SK-N-SH (cell line): ENCODE measurements at regions not wholly inside any gene's neighbourhood (a gene's known extent, or its start where the extent isn't known, plus 50 kb on each side); places are given as distances from the start of the nearest gene placed in this dataset.

Experiments
- CTCF ChIA-PET: fragments of 300-600, 350-600 bp; formaldehyde crosslinking; extraction: SDS; loops from one replicate; lab custom pipeline; 2021; lab: Yijun Ruan, JAX
- POLR2A ChIA-PET: fragments of 350-600 bp; sonication (Branson Sonifier 250); formaldehyde crosslinking; extraction: SDS; loops from one replicate; lab custom pipeline; 2020; ENCODE audit warnings: antibody characterized with exemption, inconsistent platforms; lab: Yijun Ruan, JAX
- DNase-seq: peaks from one replicate; pipeline ENCODE4 v3.0.0; 2012
- H2AFZ ChIP-seq: fragments of 200-600 bp; sonication (generic); 2 replicates; pipeline ENCODE4 v1.8.1; 2016; ENCODE audit warnings: antibody characterized with exemption, mild to moderate bottlenecking, low read depth
- H3F3A ChIP-seq: fragments of 200-600 bp; sonication (generic); replicated peaks from 2 replicates; pipeline ENCODE3; 2016; ENCODE audit warnings: antibody characterized with exemption, mild to moderate bottlenecking; ENCODE audit not compliant: insufficient read depth
- H3K27ac ChIP-seq, 2 experiments: fragments of 200-500 bp in 1 of 2; fragments of 200-600 bp in 1 of 2; sonication (Bioruptor generic) in 1 of 2; sonication (generic), shearing (Covaris generic) in 1 of 2; 2 replicates each; pipeline versions ENCODE4 v1.5.1 to v1.6.1; 2014 to 2016; ENCODE audit warnings: low read depth in 2 of 2, inconsistent platforms in 1 of 2, low read length in 1 of 2, mild to moderate bottlenecking in 1 of 2, mixed read lengths in 1 of 2
- H3K27me3 ChIP-seq: fragments of 200-600 bp; sonication (generic), shearing (Covaris generic); 2 replicates; pipeline ENCODE4 v1.6.1; 2016; ENCODE audit warnings: mixed run types; ENCODE audit not compliant: insufficient read depth
- H3K36me3 ChIP-seq, 2 experiments: fragments of 200-500 bp in 1 of 2; fragments of 200-600 bp in 1 of 2; sonication (Bioruptor generic) in 1 of 2; sonication (generic) in 1 of 2; replicated peaks in 1 of 2; 2 replicates each; pipeline versions ENCODE3 to v1.5.1; 2014 to 2016; ENCODE audit warnings: low read length in 1 of 2, mild to moderate bottlenecking in 1 of 2; ENCODE audit not compliant: insufficient read depth in 2 of 2, control insufficient read depth in 1 of 2
- H3K4me1 ChIP-seq, 2 experiments: fragments of 200-500 bp in 1 of 2; fragments of 200-600 bp in 1 of 2; sonication (Bioruptor generic) in 1 of 2; sonication (generic), shearing (Covaris generic) in 1 of 2; 2 replicates each; pipeline versions ENCODE4 v1.5.1 to v1.6.1; 2014 to 2016; ENCODE audit warnings: low read depth in 1 of 2, low read length in 1 of 2, mixed run types in 1 of 2; ENCODE audit not compliant: insufficient read depth in 2 of 2, control insufficient read depth in 1 of 2
- H3K4me2 ChIP-seq: fragments of 200-600 bp; sonication (generic), shearing (Covaris generic); 2 replicates; pipeline ENCODE4 v1.6.1; 2017; ENCODE audit warnings: mixed run types
- H3K4me3 ChIP-seq, 2 experiments: fragments of 200-500 bp in 1 of 2; fragments of 200-600 bp in 1 of 2; sonication (Bioruptor generic) in 1 of 2; sonication (generic), shearing (Covaris generic) in 1 of 2; 2 replicates each; pipeline versions ENCODE4 v1.5.1 to v1.8.1; 2014 to 2016; ENCODE audit warnings: low read depth in 2 of 2, inconsistent platforms in 1 of 2, low read length in 1 of 2, mild to moderate bottlenecking in 1 of 2, mixed read lengths in 1 of 2, moderate library complexity in 1 of 2
- H3K79me2 ChIP-seq: fragments of 200-600 bp; sonication (generic); 2 replicates; pipeline ENCODE4 v1.8.1; 2017; ENCODE audit warnings: mild to moderate bottlenecking; ENCODE audit not compliant: insufficient read depth
- H3K9ac ChIP-seq: fragments of 200-600 bp; sonication (generic); 2 replicates; pipeline ENCODE4 v1.6.1; 2017; ENCODE audit warnings: mixed run types
- H3K9me2 ChIP-seq: fragments of 200-600 bp; sonication (generic); 2 replicates; pipeline ENCODE4 v1.6.1; 2017; ENCODE audit warnings: mixed run types
- H3K9me3 ChIP-seq: fragments of 200-600 bp; sonication (generic); 2 replicates; pipeline ENCODE4 v1.6.1; 2017; ENCODE audit warnings: mixed run types, mild to moderate bottlenecking, moderate library complexity
- H4K20me1 ChIP-seq: fragments of 200-600 bp; sonication (generic); 2 replicates; pipeline ENCODE4 v1.6.1; 2017; ENCODE audit warnings: mild to moderate bottlenecking, mixed run types; ENCODE audit not compliant: insufficient read depth
- CHD2 ChIP-seq: fragments of 150-350 bp; IDR thresholded peaks from 2 replicates; pipeline ENCODE4 v1.6.1; 2018; ENCODE audit warnings: low read length; ENCODE audit not compliant: partially characterized antibody
- GATA2 ChIP-seq: sonication (generic); formaldehyde crosslinking; IDR thresholded peaks from 2 replicates; pipeline ENCODE4 v1.5.0; 2020; ENCODE audit warnings: mild to moderate bottlenecking, missing genetic modification reagents
- MEF2A ChIP-seq: IDR thresholded peaks from 2 replicates; pipeline ENCODE4 v1.4.0; 2012; ENCODE audit warnings: low read depth, borderline replicate concordance
- RCOR1 ChIP-seq: fragments of 150-350 bp; IDR thresholded peaks from 2 replicates; pipeline ENCODE4 v1.6.1; 2017; ENCODE audit warnings: antibody characterized with exemption, low read length
- SMC3 ChIP-seq: IDR thresholded peaks from 2 replicates; pipeline ENCODE4 v1.6.1; 2012; ENCODE audit warnings: low read depth, low read length, improper control_type of control experiment
- WGBS: methylation state at CpG from one replicate; pipeline ENCODE4 v1.1.6; 2017; ENCODE audit warnings: low lambda C conversion rate; 5-methylcytosine and 5-hydroxymethylcytosine counted together
- TF ChIP-seq, protein P1 (sequence below): IDR thresholded peaks from 2 replicates; pipeline ENCODE4 v1.4.0; 2012; ENCODE audit warnings: low read depth, borderline replicate concordance
- TF ChIP-seq, protein P2 (sequence below): fragments of 150-350 bp; IDR thresholded peaks from 2 replicates; pipeline ENCODE4 v1.6.1; 2016; ENCODE audit warnings: mild to moderate bottlenecking, low read depth, low read length

DNA sequence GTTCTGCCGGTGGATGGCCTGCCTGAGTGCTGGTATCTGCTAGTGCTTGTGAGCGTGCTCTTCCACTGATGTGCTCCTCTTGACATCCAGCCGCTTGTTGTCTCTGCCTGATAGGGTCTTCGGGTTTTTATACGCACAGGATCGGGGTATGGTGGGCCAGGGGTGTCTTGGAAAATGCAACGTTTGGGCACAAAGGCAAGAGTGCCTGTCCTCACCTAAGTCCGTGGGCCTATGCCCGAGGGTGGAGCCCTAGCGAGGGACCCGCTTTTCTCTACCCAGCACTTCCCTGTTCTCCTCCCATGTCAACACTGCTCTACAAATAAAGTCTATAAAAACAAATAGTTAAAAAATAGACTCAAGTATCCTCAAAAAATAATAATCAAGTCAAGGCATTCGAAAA is 1007.8 kb downstream of the PLA2G4A start:
- no peak overlapping the region for H3K4me3 ChIP-seq
- no peaks in the 10 kb centered on the region for H3F3A ChIP-seq
- H2AFZ ChIP-seq, result no peak overlapping the region
- CTCF ChIA-PET, result interaction anchor here (1.5 kb wide), 1 partner anchor 23 kb away, joined by 3 read pairs; no protein-coding TSS in a partner anchor
- DNase-seq, result no peak
- peaks cover 0 to 2% of the 10 kb centered on the region in 2 experiments for H3K36me3 ChIP-seq
- H3K27ac ChIP-seq, result no peak overlapping the region
- H3K79me2 ChIP-seq, result no peaks in the 10 kb centered on the region
- H3K4me1 ChIP-seq, result no peaks in the 10 kb centered on the region; a peak in 1 of 4 replicates
- no peaks in the 10 kb centered on the region for H3K9me3 ChIP-seq
- H3K4me2 ChIP-seq, result no peak overlapping the region
- 80% methylated on average over 8 of the region's 12 CpGs for WGBS
- POLR2A ChIA-PET, result no interaction called here
- H4K20me1 ChIP-seq, result no peaks in the 10 kb centered on the region
- H3K9me2 ChIP-seq, result no peaks in the 10 kb centered on the region
- H3K27me3 ChIP-seq, result no peaks in the 10 kb centered on the region
- H3K9ac ChIP-seq, result no peak overlapping the region
- no peak for TF ChIP-seq MEF2A

DNA sequence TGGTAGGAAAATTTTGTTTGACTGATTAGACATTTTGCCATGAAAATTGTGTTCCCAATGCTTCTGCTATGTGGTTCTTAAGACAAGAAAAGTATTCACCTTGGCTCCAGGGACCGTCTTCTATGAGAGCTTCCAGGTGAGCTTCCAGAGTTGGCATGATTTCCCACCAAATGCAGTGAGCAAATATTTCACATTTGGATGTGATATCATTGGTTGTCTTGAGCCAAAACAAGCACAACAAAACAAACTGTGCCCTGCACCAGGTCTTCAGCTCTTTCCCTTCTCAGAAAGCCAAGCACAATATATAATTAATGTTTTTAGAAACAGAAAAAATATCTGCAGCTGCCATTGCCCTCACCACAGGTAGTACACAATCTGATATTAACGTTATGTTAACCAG is 1009.0 kb downstream of the PLA2G4A start:
- H3K9me2 ChIP-seq, result no peaks in the 10 kb centered on the region
- no peaks in the 10 kb centered on the region; a peak in 1 of 4 replicates for H3K4me1 ChIP-seq
- DNase-seq, result no peak
- ChIA-PET CTCF (no interaction called here), POLR2A (no interaction called here)
- H3K36me3 ChIP-seq, result peaks cover 0 to 2% of the 10 kb centered on the region in 2 experiments
- no peak overlapping the region for H3K4me2 ChIP-seq
- H3K79me2 ChIP-seq, result no peaks in the 10 kb centered on the region
- H3K4me3 ChIP-seq, result no peak overlapping the region
- no peak overlapping the region for H2AFZ ChIP-seq
- no peaks in the 10 kb centered on the region for H4K20me1 ChIP-seq
- H3K27me3 ChIP-seq, result no peaks in the 10 kb centered on the region
- no peak overlapping the region for H3K9ac ChIP-seq
- H3F3A ChIP-seq, result no peaks in the 10 kb centered on the region
- WGBS, result 52% methylated on average over 2 of the region's 2 CpGs
- TF ChIP-seq CHD2 (no peak), SMC3 (no peak), RCOR1 (no peak), GATA2 (CRISPR knock-in tag) (no peak), MEF2A (no peak)
- TF ChIP-seq, protein P1, sequence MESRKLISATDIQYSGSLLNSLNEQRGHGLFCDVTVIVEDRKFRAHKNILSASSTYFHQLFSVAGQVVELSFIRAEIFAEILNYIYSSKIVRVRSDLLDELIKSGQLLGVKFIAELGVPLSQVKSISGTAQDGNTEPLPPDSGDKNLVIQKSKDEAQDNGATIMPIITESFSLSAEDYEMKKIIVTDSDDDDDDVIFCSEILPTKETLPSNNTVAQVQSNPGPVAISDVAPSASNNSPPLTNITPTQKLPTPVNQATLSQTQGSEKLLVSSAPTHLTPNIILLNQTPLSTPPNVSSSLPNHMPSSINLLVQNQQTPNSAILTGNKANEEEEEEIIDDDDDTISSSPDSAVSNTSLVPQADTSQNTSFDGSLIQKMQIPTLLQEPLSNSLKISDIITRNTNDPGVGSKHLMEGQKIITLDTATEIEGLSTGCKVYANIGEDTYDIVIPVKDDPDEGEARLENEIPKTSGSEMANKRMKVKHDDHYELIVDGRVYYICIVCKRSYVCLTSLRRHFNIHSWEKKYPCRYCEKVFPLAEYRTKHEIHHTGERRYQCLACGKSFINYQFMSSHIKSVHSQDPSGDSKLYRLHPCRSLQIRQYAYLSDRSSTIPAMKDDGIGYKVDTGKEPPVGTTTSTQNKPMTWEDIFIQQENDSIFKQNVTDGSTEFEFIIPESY, result no peak
- TF ChIP-seq, protein P2, sequence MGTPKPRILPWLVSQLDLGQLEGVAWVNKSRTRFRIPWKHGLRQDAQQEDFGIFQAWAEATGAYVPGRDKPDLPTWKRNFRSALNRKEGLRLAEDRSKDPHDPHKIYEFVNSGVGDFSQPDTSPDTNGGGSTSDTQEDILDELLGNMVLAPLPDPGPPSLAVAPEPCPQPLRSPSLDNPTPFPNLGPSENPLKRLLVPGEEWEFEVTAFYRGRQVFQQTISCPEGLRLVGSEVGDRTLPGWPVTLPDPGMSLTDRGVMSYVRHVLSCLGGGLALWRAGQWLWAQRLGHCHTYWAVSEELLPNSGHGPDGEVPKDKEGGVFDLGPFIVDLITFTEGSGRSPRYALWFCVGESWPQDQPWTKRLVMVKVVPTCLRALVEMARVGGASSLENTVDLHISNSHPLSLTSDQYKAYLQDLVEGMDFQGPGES, result no peak
- no peak overlapping the region for H3K27ac ChIP-seq
- no peaks in the 10 kb centered on the region for H3K9me3 ChIP-seq
